Gastrocnemius medialis (tissue), 4 donors: ENCODE measurements at regions not wholly inside any gene's neighbourhood (a gene's known extent, or its start where the extent isn't known, plus 50 kb on each side); places are given as distances from the start of the nearest gene placed in this dataset.

Experiments used
- ATAC-seq, 2 donors: fragments of 150-250 bp; one replicate each; pipeline ENCODE4 v1.9.1; 2016
- DNase-seq, 2 donors: peaks; one replicate each; pipeline ENCODE4 v3.0.0-alpha.2; 2019
- H3K27ac ChIP-seq, 4 donors: fragments of 200-600 bp; sonication (generic); 1 replicate in 1 of 4; 2 replicates in 3 of 4; pipeline ENCODE4 v1.5.1; 2016 to 2018; ENCODE audit warnings: mild to moderate bottlenecking in 2 of 4, moderate library complexity in 1 of 4
- H3K27me3 ChIP-seq, 3 donors: fragments of 200-600 bp; sonication (generic) in 2 of 3; 1 replicate in 1 of 3; 2 replicates in 2 of 3; pipeline versions ENCODE4 v1.5.1 to v1.6.0; 2016 to 2019; ENCODE audit warnings: mild to moderate bottlenecking in 1 of 3, moderate library complexity in 1 of 3
- H3K36me3 ChIP-seq, 2 donors: fragments of 200-600 bp; sonication (generic) in 1 of 2; one replicate each; pipeline ENCODE4 v1.5.1; 2017 to 2018
- H3K4me1 ChIP-seq, 2 donors: fragments of 200-600 bp; sonication (generic) in 1 of 2; one replicate each; pipeline ENCODE4 v1.5.1; 2016 to 2017; ENCODE audit warnings: mild to moderate bottlenecking in 2 of 2
- H3K4me3 ChIP-seq, 4 donors: fragments of 200-600 bp; sonication (generic) in 3 of 4; 1 replicate in 1 of 4; 2 replicates in 3 of 4; pipeline ENCODE4 v1.5.1; 2016 to 2019; ENCODE audit warnings: mild to moderate bottlenecking in 2 of 4
- H3K9me3 ChIP-seq, 3 donors: fragments of 200-600 bp; sonication (generic) in 2 of 3; 1 replicate in 1 of 3; 2 replicates in 2 of 3; pipeline ENCODE4 v1.5.1; 2016 to 2019
- POLR2A ChIP-seq, 2 donors: fragments of 450-650 bp; IDR thresholded peaks; one replicate each; pipeline ENCODE4 v1.6.1; 2017; ENCODE audit warnings: antibody characterized with exemption in 2 of 2, mild to moderate bottlenecking in 2 of 2, moderate library complexity in 2 of 2
- in situ Hi-C, 4 donors: fragments of 200-750 bp; cut with MboI; loops; one replicate each; pipeline versions ENCODE4 v1.15.0 to v1.8.0; 2017; ENCODE audit warnings: low sequenced_read_pairs in 4 of 4
- intact Hi-C: fragments of 100-400 bp; cut with DNase I; formaldehyde crosslinking; loops from one replicate; pipeline ENCODE4 v1.15.1; 2023; ENCODE audit warnings: low total_unique reads
- TF ChIP-seq, protein P1 (sequence below), 5 experiments: fragments of 450-650 bp in 3 of 5; fragments of 200-600 bp in 2 of 5; sonication (generic) in 2 of 5; IDR thresholded peaks in 4 of 5; conservative IDR thresholded peaks in 1 of 5; 1 replicate in 4 of 5; 2 replicates in 1 of 5; pipeline ENCODE4 v1.5.1; 2016 to 2019; ENCODE audit warnings: antibody characterized with exemption in 5 of 5, mild to moderate bottlenecking in 3 of 5, moderate library complexity in 3 of 5

DNA sequence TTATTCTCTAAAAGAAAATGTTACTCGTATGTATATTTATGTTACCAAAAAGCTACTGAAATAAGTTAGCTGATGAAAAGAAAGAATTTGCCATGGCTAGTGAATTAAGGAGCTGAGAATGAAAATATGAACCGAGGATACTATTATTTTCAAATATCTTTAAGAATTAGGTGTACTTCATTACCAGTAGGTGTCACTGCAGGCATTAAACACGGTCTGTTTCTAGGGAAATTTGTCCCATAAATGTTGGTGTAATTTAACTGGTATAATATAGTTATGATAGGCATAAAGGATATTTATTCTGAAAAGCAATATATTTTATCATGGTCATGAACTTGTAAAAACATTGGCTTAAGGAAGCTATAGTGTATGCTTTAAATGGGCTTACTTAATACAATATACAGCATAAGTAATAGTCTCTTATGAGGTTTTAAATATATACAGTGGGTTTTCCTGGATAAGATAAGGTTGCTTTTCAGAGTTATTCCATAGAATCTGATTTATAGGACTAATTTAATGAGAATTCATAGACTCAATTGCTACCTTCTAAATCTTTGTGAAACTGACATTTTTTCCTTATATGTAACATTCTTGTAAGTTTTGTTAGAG lies 72.4 kb upstream of the MPDZ start:
- Histone ChIP-seq H3K4me1 (no peaks in the 10 kb centered on the region), H3K4me3 (no peak overlapping the region), H3K36me3 (no peaks in the 10 kb centered on the region), H3K9me3 (no peaks in the 10 kb centered on the region), H3K27ac (no peak overlapping the region), H3K27me3 (no peaks in the 10 kb centered on the region)
- DNase-seq, result no peak
- in situ Hi-C loops (loop anchor here in 2 of 4 donors (10.0 kb wide), 1 partner anchor 1003 kb away; no protein-coding TSS in a partner anchor), intact Hi-C loops (loop anchor here (1.0 to 5.0 kb wide), 2 partner anchors 1001 to 1050 kb away; no protein-coding TSS in a partner anchor)
- TF ChIP-seq, protein P1, sequence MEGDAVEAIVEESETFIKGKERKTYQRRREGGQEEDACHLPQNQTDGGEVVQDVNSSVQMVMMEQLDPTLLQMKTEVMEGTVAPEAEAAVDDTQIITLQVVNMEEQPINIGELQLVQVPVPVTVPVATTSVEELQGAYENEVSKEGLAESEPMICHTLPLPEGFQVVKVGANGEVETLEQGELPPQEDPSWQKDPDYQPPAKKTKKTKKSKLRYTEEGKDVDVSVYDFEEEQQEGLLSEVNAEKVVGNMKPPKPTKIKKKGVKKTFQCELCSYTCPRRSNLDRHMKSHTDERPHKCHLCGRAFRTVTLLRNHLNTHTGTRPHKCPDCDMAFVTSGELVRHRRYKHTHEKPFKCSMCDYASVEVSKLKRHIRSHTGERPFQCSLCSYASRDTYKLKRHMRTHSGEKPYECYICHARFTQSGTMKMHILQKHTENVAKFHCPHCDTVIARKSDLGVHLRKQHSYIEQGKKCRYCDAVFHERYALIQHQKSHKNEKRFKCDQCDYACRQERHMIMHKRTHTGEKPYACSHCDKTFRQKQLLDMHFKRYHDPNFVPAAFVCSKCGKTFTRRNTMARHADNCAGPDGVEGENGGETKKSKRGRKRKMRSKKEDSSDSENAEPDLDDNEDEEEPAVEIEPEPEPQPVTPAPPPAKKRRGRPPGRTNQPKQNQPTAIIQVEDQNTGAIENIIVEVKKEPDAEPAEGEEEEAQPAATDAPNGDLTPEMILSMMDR (IDR thresholded peaks at IDR 0.05 in 4 of 5, conservative IDR thresholded peaks at IDR 0.05 in 1 of 5), result peak; percentile 28 to 68 (median 52)
- no peak for TF ChIP-seq POLR2A (IDR thresholded peaks at IDR 0.05)
- peak in 1 of 2 donors; percentile 41 for ATAC-seq

DNA sequence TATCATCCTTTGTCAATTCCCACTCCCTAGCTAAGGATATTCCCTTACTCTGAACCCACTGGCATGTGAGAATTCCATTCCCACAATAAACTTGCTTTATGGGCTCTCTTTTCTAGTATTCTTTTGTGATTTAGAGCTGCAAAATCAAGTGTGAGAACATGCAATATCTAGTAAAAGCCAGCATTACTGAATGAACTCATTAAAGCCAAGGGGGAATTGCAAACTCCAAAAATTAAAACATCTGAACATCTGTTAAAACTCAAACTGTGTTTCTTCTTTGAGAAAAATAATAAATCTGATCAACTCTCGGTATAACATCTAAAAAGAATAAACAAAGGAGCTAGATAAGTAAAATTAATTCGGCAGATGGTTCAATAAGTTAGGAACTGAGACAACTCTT lies 53.1 kb upstream of the MPDZ start:
- Histone ChIP-seq H3K27ac (no peak overlapping the region), H3K27me3 (no peaks in the 10 kb centered on the region), H3K4me1 (no peaks in the 10 kb centered on the region), H3K4me3 (no peak overlapping the region), H3K9me3 (no peaks in the 10 kb centered on the region), H3K36me3 (no peaks in the 10 kb centered on the region)
- no peak for TF ChIP-seq POLR2A (IDR thresholded peaks at IDR 0.05)
- TF ChIP-seq, protein P1 (IDR thresholded peaks at IDR 0.05 in 4 of 5, conservative IDR thresholded peaks at IDR 0.05 in 1 of 5), result no peak
- in situ Hi-C loops, result no loop called here
- no peak for DNase-seq
- intact Hi-C loops, result no loop called here
- no peak for ATAC-seq

DNA sequence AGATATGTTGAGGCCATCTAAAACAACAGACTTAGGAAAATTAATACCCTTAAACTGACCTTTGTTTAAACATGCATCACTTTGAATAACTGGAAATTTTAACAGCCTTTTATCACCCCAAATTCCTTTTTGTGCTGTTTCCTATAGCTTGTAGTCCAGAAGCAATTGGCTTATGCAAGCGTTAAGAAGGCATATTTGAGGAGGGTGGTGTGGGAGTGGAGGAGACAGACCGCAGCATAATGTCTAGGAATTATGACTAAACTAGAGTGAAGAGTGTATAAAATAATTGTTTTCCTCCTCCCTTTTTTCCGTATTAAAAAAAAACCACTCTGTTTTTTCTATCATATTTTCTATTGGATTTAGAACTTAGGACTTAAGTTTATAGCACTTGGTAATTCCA lies 51.8 kb upstream of the MPDZ start:
- no peak for DNase-seq
- Histone ChIP-seq H3K4me3 (no peak overlapping the region), H3K27me3 (no peaks in the 10 kb centered on the region), H3K27ac (no peak overlapping the region), H3K4me1 (no peaks in the 10 kb centered on the region), H3K9me3 (no peaks in the 10 kb centered on the region), H3K36me3 (no peaks in the 10 kb centered on the region)
- intact Hi-C loops (no loop called here), in situ Hi-C loops (no loop called here)
- TF ChIP-seq, protein P1 (IDR thresholded peaks at IDR 0.05 in 4 of 5, conservative IDR thresholded peaks at IDR 0.05 in 1 of 5), result no peak
- TF ChIP-seq POLR2A (IDR thresholded peaks at IDR 0.05), result no peak
- ATAC-seq, result no peak

DNA sequence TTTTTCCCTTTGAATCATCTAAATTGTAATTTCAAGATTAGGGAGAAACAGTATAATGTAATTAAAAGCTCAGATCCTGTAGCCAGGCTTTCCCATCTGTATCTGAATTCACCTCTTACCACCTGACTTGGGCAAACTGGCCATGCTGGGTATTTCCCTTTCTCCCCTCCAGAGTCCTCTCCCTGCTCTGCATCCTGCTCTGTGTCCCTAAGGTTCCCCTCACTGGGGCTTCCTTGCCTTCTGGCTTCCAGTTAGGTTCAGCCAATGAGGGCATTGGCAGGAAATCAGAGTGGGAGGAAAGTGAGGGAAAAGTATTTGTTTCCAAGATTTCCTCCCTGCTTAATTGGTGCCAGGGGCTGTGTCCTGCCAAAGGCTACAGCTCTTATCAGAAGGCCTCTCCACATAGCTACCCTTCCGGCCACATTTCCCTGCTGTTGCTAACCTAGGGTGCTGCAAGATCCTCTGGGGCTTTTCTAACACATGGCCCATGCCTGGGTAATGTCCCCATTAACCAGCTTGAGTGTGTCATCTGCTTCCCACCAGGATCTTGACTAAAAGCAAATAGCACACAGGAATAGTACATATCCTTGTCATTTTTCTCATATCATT lies 51.0 kb upstream of the MPDZ start:
- Histone ChIP-seq H3K27me3 (no peaks in the 10 kb centered on the region), H3K9me3 (no peaks in the 10 kb centered on the region), H3K4me3 (no peak overlapping the region), H3K4me1 (no peaks in the 10 kb centered on the region), H3K36me3 (no peaks in the 10 kb centered on the region), H3K27ac (no peak overlapping the region)
- no peak for DNase-seq
- in situ Hi-C loops (no loop called here), intact Hi-C loops (no loop called here)
- peak in 1 of 2 donors; percentile 24 for ATAC-seq
- TF ChIP-seq, protein P1 (IDR thresholded peaks at IDR 0.05 in 4 of 5, conservative IDR thresholded peaks at IDR 0.05 in 1 of 5), result no peak
- TF ChIP-seq POLR2A (IDR thresholded peaks at IDR 0.05), result no peak
